Pons (tissue), 1 donor: ENCODE measurements at regions not wholly inside any gene's neighbourhood (a gene's known extent, or its start where the extent isn't known, plus 50 kb on each side); places are given as distances from the start of the nearest gene placed in this dataset.

Source experiments
- DNase-seq: peaks from one replicate; pipeline ENCODE4 v3.0.0-alpha.2; 2016; ENCODE audit warnings: low spot score

DNA sequence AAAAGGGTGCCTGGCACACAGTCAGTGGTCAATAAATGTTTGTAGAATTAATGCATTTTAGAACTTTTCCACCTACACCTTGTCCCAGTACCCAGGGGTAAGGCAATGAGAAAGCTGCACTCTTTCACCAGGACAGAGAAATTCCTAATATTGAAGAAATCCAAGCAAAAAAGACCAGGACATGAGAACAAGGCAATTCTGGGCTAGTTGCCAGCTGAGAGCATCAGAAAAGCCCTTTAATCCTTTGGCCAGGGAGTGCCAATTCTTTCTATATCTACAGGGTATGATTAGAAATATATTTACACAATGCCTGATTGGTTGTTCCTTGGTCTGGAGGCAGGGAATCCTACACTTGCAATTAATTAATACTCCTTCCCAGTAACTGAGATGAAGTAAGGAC is 492.4 kb upstream of the NFIA start:
- peak; percentile 32 for DNase-seq

DNA sequence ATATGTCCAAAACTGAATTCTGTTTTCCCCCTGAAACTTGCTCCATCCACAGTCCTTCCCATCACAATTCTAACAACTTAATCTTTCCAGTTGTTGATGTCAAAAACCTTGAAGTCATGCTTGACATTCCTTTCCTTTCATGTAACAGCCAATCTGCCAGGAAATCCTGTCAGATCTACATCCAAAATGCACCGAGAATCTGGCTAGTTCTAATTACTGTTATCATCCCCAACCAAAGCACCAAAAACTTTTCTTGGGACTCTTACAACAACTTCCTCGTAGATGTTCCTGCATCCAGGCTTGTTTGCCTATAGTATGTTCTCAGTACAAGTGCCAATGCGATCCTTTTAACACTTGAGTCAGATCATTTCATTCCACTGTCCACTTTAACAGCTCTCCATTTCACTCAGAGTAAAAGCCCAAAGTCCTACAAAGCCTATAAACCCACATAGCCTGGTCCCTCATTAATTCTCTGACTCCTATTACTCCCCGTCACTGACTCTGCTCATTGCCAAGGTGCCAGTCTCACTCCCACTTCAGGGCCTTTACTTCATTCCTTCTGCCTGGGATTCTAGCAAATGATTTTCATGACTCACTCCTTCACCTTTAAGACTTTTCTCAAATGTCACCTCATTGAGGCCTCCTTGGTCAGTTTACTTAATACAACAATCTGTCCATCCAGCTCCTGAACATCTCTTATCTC is 493.2 kb upstream of the NFIA start:
- no peak for DNase-seq

DNA sequence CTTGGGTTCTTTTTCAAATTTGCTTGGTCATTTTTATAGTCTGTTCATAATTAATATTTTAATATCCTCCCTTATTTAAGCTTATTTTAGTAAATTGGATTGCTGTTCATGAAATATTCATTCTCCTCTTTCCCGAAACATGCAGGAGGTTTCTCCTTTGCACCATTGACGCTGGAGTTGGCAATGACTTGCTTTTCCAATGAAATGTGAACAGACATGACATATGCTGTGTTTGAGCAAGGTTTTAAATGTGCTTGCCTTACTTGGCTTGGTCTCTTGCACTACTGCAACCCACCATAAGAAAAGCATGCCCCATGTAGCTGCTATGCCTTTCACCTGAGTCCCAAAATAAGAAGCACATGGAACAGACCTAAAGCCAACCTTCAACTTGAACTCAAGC is 498.0 kb upstream of the NFIA start:
- DNase-seq = no peak

DNA sequence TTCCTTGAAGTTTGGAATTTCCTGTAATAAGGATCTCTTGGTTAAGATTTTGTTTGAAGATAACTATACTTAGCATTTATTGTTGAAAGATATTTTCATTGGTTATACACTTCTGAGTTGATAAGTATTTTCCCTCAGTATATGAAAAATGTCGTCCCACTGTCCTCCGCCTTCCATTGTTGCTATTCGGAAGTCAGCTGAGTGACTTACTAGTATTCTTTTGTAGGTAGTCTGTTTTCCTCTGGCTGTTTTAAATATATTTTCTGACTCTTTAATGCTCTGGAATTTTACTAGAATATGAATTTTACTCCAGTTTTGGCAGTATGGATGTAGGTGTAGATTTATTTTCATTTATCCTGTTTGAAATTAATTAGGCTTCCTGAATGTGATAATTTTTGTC is 498.7 kb upstream of the NFIA start:
- no peak for DNase-seq

DNA sequence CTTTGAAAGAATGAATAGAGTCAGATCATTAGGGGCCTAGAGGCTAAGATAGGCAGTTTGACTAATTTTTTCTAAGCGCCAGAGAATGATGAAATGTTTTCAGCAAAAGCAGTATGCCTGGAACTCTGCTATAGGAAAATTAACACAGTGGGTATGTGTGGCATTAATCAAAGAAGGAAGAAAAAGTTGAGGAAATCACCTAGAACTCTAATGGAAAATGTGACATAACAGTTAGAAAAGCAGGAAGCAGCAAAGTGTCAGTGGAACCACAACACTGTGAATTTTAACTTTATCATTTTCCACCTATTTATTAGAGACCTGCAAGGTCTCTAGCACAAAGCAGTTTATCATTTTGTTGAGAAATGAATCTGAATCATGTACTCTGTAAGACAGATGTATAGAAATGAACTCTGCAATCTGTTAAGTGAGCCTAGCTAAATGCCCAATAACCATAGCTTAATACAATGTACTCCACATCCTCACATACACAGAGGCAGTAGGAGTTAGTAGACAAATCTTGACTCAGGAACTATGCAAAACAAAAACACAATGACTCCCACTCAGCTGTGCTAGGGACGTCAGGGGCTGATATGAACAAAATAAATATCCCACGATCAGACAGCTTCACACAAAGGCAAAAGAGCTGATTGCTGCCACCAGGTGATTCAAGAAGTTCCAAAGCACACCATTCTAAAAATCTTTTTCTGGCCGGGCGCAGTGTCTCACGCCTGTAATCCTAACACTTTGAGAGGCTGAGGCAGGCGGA is 500.7 kb upstream of the NFIA start:
- no peak for DNase-seq

DNA sequence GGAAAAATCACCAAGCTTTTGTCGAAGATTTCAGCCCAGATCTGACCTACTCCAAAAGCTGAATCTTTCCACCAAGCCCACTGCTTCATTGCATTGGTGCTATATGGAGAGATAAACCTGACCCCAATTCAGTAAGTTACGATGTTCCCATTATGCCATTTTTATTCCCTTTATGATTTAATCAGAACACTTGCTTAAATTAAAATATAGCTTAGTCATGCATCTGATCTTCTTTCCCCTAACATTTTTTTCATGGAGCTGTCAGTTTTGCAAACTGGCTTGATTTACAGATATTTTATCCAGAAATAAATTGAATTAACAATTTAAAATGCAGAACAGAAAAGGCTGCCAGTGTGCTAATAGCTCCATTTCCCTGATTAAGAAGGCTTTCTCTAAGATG is 503.5 kb upstream of the C1orf87 start:
- DNase-seq = no peak

DNA sequence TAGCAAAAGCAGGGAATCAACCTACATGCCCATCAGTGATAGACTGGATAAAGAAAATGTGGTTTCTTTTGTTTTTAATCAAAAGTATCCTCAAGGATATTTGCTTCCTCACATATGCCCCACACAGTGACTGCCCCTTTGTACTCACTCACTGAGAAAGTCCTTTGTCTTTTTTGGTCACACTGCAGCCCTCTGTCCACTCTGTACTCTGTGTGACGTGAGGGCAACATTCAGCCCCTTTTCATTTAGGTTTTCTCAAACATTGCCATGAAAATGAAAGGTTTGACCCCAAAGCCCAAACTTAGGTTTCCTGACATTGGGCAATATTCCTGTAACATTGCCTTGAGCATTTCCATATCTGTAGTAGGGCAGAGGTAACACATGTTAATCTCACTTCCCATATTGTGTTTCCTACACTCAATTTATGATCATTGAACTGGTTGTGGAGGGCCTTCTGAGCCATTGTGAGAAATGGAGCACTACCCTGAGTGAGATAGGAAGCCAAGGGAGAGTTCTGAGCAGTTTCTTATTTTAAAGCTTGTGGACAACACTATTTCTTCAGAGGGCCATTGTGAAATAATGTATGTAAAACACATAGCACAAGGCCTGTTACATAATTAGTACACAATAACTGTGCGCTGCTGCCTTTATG is 501.9 kb upstream of the C1orf87 start:
- peak; percentile 75 for DNase-seq

DNA sequence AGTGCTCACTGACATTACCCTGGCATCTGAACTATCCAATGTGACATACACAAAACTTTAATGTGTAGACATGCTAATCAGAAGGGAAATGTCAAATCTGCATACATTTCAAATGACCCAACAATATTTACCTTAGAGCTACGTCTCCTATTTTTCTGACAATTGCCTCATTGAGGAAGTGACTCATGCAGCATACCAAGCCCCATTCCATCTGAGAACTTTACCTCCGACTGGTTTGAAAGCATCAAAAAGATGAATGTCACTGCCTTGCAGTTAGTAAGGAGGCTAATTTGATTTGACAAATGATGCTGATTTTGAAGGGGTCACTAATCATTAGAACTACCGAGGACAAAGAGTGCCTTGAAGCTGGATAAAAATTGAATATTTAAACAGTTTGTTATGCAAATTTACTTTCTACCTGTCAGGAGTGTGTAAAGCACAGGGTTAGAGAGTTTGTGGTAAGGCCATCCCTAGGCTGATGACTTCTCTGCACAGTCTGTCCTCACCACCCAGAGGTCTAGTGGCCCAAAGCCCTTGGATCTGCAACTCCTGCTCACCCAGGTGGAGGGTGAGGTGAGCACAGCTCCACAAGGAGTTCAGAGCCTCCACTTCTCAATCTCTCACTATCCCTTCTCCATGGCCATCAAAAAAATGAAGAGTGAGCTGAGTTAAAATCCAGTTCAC is 500.3 kb upstream of the C1orf87 start:
- no peak for DNase-seq

DNA sequence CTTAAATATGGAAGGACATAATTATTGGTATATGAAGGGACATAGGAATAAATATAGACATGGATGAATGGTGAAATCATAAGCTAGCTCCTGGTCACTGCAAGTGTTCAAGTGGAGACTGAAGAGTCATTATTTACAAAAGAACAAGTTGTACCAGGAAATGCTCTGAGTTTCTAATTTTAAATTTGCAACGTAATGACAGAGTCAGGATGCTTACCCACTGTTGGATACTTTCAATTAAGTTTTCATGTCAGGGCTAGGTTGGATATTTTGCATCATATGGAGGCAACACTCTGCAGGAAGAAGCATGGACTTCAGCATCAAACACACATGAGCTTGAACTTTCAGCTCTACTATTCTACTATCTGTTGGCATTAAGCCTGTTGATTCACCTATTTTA is 499.6 kb upstream of the C1orf87 start:
- no peak for DNase-seq

DNA sequence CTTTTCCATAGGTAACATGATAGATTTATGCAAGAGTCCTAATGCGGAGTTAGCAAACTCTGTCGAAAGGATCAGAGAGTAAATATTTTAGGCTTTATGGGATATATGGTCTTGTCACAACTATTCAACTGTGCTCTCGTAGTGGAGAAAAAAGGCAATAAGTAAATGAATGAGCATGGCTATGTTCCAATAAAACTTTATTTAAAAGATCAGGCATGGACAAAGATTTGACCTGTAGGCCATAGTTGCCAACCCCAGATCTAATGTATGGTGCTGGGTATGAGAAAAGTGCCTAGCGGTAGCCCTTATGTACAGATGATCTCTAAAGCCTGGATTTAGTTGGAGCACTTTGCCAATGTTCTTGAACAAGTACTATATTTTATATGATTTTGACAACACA is 498.8 kb upstream of the C1orf87 start:
- no peak for DNase-seq

DNA sequence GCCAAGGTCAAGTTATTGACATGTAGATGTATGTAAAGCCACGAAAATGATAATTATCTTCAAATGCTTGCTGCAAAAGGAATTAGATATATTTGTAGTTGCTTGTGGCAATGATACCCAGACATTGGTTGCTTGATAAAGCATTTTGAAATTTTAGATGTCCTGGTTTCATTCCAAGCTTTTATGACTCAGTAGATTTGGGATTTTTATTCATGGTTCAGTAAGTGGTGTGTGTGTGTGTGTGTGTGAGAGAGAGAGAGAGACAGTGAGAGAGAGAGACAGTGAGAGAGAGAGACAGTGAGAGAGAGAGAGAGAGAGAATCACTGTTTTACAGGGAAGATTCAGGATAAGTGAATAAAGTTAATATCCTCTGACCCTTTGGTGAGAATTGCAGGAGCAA is 498.2 kb upstream of the C1orf87 start:
- no peak for DNase-seq

DNA sequence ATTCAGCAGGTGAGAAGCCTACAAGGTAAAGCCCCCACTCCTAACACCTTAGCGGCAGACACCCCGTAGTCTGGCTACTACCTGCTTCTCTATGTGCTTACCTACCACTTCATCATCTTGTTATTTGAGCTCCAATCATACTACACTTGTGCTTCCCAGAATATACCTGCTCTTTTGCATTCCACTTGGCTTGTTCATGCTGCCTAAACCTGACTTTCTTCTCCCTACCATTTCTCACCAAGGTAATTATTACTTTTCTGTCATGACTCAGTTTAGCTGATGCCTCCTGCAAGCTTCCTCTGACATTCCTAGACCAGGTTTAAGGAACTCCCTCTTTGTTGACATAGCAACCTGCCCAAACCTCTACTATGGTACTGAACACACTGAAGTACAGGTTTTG is 495.6 kb upstream of the C1orf87 start:
- no peak for DNase-seq

DNA sequence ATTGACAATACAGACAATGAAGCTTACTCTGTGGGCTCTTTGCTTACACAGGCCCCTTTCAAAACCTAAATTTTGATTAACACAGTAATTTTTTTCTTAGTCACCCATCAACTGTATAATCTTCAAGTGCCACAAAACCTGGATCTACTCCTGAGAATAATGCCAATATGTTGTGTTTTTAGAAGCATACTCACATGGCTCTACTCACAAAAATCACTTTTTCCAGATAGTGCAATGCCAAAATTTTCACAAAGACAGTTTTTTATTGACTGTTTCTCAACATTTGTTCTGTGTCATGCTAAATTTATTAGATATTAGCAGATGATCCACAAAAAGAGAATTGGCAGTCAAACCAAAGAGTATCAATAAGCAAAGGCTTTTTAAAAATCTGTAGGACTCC is 493.7 kb upstream of the C1orf87 start:
- DNase-seq = no peak

DNA sequence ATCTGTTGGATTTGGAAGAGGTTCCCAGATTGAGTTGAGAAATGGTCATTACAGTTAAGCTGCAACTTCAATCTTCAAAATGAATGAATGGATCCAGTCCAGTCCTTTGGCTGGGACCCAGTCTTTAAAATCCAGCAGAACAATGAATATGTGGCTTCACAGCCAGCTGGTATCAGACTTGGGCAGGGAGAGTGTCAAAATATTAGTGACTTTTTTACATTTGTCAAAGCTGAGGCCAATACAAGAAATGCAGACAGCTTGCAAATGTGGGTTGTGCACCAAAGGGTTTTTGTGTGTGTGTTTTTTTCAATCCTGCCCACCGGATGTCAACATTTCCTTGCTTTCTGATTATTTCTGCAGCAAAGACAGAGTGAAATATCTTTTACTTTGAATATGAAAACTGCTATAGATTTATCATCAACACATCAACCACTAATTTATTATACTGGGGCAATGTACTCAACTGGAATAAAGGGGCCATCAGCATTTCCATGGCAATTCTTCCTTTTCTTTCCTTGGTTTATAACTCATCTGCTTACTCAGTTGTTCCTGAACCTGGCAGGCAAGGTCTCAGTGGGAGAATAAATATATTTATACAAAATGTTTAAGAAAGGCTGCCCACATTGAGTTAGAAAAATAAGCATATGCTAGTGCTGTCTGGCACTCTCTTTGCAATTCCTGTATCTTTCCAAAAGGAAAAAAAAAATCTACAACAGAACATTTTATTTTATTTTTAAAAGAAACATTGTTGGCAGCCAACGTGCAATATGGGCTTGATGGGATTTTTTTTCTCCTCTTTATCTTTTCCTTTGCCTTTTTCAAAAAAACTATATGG is 491.6 kb upstream of the C1orf87 start:
- peak; percentile 68 for DNase-seq

DNA sequence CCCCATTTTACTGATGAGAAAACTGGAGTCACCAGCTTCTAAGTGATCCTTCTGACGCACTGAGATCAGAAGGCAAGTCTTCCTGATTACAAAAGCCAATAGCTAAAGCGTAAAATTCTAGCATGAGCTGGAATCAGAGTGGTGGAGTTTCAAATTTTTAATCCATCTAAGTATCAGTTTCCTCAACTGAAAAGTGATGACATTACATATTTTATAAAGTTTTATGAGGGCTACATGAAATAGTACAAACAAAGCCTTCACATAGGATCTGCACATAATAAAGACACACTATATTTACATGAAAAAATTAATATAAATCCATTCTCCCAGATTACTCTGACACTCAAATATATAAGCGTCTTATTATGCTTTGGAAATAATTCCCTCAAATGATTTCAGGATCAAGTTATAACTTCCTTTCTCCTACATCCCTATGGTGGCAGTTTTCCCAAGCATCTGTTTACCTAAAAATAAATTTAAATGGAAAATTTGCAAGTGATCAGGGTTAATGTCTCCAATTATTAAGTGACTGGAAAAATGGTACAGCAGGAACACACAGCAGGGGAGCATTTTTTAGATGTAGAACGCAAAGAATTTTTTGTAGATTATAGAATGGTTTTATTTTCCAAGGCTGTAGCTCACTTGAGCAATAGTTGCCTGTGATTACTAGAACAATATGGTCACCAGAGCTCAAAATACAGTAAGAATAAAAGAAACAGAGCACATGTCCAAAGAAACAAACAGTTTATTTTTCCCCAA is 490.4 kb upstream of the C1orf87 start:
- DNase-seq = no peak

DNA sequence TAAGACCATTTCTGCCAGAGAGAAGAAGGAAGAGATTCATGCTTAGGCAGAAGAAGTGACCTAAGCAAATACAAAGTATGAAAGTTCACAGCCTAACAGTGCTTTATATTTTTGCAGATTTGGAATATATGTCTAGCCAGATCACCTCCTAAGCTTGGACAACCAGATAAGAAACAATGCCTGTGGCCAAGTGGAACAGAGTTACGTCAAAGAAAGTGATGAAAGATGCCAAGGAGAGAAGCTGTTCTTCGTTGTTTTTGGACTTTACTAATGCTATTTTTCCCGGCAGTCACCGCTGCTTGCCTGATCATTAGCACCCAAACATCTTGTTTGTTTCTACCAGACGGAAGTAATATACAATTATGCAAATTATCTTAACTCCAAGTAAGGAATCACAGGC is 489.2 kb upstream of the C1orf87 start:
- no peak for DNase-seq

DNA sequence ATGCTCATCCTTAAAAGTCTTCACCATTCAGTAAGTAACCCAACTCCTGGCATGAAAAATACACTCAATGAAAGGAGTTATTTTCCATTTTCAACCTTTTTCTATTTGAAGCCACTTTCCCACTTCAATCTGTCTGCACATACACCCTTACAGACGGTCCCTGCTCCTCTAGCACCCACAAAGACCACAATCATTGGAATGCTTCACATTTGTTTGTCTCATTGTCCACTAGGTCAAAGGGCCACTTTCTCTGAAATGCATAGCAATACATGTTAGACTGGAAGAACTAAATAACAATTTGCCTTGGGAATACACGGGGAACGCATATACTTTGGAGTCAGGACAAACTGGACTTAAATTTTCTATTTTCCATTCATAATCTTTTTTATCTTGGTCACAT is 487.1 kb upstream of the C1orf87 start:
- DNase-seq = no peak

DNA sequence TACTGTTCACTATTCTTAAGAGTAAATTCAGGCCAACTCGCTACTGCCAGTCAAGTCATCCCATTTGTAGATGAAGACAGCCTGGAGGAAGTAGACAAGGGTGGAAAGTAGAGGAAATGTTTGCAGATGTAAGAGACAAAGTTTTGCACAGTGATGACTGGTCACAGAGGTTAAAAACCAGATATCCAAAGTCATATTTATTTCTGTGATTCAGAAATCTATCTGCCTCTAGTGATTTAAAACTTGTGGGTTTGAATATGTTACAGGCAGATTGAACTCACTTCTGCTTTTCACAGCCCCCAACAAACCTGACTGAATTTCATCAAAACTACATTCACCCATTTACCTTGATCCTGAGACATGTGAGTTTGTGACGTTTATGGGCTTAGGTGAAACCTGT is 484.7 kb upstream of the C1orf87 start:
- no peak for DNase-seq

DNA sequence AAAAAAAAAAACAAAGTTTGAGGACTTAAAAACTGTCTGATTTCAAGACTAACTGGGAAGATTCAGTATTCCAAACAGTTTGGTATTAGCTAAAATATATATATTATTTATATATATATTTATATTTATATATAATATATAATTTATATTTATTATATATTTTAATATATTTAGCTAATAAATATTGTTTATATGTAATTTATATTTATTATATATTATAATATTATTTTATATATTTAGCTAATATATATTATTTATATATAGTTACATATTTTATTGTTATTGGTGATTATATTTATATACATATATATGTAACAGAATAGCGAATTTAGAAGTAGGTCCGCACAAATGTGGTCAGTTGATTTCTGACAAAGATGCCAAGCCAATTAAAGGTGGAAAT is 480.2 kb upstream of the C1orf87 start:
- no peak for DNase-seq

DNA sequence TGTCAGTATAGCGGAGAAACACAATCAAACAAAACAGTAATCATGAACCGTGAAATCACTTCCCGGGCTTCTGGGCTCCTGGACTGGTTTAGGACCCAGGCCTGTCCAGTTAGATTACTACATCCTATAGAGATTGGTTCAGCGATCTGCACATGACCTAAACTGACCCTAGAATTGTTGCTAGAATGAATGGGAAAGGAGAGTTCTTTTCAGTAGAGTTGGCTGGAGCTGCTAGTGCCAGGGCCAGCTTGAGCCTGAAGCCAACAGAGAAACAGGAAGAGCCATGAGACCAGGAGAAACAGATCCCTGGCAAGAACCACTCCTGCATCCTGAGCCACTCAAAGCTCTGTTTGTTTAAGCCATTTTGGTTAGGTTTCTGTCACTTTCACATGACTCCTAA is 474.3 kb upstream of the C1orf87 start:
- peak; percentile 31 for DNase-seq
